ENCODE measurements at regions not wholly inside any gene's neighbourhood (a gene's known extent, or its start where the extent isn't known, plus 50 kb on each side); places are given as distances from the start of the nearest gene placed in this dataset.
A peak's percentile ranks its signal among the peaks of the same experiment; 100 is the strongest.

GRCh38 chr6:8195714-8196102 lies 93.4 kb upstream of the EEF1E1 start:
- TF ChIP-seq CTCF (IDR thresholded peaks at IDR 0.05; ENCODE audit: low read depth, low read length) (0 out of 2 replicates have a peak, but pooled peaks have one; percentile 0), EZH2phosphoT487 (IDR thresholded peaks at IDR 0.05; ENCODE audit: low read depth) (no peak)

Data from OCI-LY3 (cell line).